HUES48 (cell line): ENCODE measurements at regions not wholly inside any gene's neighbourhood (a gene's known extent, or its start where the extent isn't known, plus 50 kb on each side); places are given as distances from the start of the nearest gene placed in this dataset.
"Not testable (repeated sequence)": the region's sequence is repeated elsewhere in the genome, so short reads cannot be mapped to it uniquely, and the experiment has no call there.

ENCODE experiments used
- H3K27ac ChIP-seq: one replicate; pipeline ENCODE4 v1.7.0; 2013; ENCODE audit warnings: low read depth, low read length, inconsistent platforms
- H3K27me3 ChIP-seq: 2 replicates; pipeline ENCODE4 v1.6.1; 2013; ENCODE audit warnings: mild to moderate bottlenecking, low read length; ENCODE audit not compliant: control insufficient read depth, insufficient read depth
- H3K36me3 ChIP-seq: 2 replicates; pipeline ENCODE4 v1.6.1; 2013; ENCODE audit warnings: low read length; ENCODE audit not compliant: control insufficient read depth, insufficient read depth
- H3K4me1 ChIP-seq: 2 replicates; pipeline ENCODE4 v1.6.1; 2013; ENCODE audit warnings: mild to moderate bottlenecking, low read length; ENCODE audit not compliant: control insufficient read depth, insufficient read depth
- H3K4me3 ChIP-seq: 2 replicates; pipeline ENCODE4 v1.5.1; 2013; ENCODE audit warnings: mild to moderate bottlenecking, low read depth, low read length
- H3K9ac ChIP-seq: 2 replicates; pipeline ENCODE4 v1.6.1; 2013; ENCODE audit warnings: mild to moderate bottlenecking, low read depth, low read length, moderate library complexity
- H3K9me3 ChIP-seq: 2 replicates; pipeline ENCODE4 v1.6.1; 2013; ENCODE audit warnings: low read length; ENCODE audit not compliant: control insufficient read depth, insufficient read depth

DNA sequence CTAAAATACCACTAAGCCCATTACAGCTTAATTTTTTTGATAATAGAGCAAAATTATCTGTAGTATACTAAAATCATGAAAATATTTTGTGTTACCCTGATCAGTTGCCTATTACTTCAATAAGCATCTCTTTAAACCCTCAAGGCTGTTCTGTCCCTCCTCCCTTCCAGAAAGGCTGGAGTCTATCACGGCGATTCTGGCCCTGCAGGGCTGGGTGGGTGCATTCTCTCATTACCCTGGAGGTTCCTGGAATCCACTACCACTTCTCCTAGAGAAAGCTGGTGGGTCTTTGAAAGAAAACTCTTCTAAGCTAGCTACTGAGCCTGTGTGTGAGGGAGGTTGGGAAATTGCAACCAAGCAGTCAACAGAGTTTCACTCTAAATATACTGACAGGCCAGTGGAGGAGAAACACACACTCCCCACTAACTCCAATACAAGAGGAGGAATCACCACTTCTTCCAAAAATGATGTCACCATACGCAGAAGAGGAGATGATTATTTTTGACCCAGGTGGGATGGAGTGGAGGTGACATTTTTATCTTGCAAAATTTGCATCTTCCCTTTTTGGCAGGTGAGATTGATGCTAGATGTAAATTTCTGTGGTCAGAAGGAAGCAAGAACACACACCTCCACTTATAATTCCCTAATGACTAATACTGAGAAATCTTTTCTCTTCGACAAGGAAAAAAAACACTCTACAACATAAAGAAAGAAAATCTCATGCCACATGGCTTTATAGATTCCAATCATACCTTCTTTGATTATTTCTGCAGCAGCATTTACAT lies 182.3 kb upstream of the PHACTR1 start:
- H3K4me1 ChIP-seq, result no peaks in the 10 kb centered on the region
- H3K9me3 ChIP-seq, result no peaks in the 10 kb centered on the region
- H3K27me3 ChIP-seq, result no peaks in the 10 kb centered on the region
- no peak overlapping the region for H3K9ac ChIP-seq
- no peak overlapping the region for H3K4me3 ChIP-seq
- H3K27ac ChIP-seq, result no peak overlapping the region
- no peaks in the 10 kb centered on the region for H3K36me3 ChIP-seq

DNA sequence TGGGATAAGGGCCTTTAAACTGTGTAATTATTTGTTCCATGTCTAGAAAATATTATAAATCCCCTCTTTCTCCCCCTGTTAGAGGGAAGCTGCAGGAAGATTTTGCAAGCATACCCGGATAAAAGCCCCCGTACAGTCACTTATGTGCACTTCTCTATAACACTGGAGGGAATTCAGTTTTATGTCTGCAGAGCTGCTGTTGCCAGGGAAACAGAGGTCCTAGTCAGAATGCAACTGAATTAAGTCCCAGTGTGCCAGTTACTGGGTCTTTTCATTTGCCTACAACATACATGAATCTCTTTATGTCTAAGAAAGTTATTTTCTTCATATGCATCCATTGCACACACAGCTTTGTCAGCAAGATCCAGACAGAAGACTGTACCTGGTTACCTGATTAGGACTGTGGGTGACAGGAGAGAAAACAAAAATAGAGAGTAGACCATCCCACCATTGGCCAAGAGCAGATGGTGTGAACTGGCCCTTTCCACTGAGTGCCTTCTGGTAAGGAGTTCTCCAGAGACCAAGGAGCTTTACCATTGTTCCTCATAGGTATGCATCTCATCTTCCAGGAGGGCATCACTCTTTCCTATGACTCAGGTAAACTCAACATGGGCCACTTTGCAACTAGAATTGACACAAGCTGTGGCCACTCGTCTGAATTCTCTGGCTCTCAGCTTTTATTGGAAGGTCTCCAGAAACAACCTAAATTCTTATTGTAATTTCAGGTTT lies 180.8 kb upstream of the PHACTR1 start:
- H3K36me3 ChIP-seq, result no peaks in the 10 kb centered on the region
- no peak overlapping the region for H3K27ac ChIP-seq
- no peaks in the 10 kb centered on the region for H3K4me1 ChIP-seq
- H3K4me3 ChIP-seq, result no peak overlapping the region
- no peaks in the 10 kb centered on the region for H3K9me3 ChIP-seq
- no peaks in the 10 kb centered on the region for H3K27me3 ChIP-seq
- no peak overlapping the region for H3K9ac ChIP-seq

DNA sequence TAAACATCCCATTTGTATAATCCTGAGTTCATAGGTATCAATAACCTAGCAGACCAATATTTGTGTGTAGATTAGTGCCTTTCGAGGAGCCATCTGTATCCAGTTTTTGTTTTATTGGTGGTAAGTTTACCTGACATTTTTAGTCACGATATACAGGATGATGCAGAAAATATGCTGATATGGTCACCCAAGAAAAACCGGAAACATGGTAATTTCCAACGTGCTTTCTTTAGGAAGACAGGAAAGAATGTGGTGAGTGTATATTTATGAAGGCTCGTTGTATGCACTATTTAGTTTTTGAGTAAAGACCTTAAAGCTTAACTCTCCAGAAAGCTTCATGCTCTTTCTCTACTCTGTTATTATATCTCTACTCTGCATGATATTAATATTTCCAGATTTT lies 180.2 kb upstream of the PHACTR1 start:
- no peak overlapping the region for H3K4me3 ChIP-seq

DNA sequence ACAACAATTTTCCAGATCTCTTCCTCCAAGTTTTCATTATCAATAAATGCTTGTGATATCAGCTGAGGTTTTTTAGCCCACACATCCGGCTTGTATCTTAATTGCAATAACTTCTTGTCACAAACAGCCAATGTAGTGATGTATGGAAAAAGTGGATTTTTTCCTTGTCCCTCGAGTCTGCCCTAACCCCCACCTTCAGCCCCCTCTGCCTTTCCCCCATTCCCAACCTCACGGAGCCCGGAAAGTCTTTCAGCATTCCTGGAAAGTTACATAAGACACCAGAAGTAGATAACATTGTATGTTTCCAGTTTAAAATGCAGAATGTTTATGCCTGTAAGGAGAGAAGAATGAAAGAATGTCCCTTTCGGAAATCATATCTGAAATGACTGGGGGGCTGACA lies 179.2 kb upstream of the PHACTR1 start:
- Histone ChIP-seq H3K9ac (no peak overlapping the region), H3K4me3 (no peak overlapping the region), H3K27ac (no peak overlapping the region), H3K36me3 (no peaks in the 10 kb centered on the region), H3K27me3 (no peaks in the 10 kb centered on the region), H3K4me1 (no peaks in the 10 kb centered on the region), H3K9me3 (no peaks in the 10 kb centered on the region)

More for the DNA sequence above, 180.2 kb upstream of the PHACTR1 start:
- H3K27ac ChIP-seq, result no peak overlapping the region
- no peaks in the 10 kb centered on the region for H3K27me3 ChIP-seq
- no peaks in the 10 kb centered on the region for H3K9me3 ChIP-seq
- H3K9ac ChIP-seq, result no peak overlapping the region
- H3K36me3 ChIP-seq, result no peaks in the 10 kb centered on the region
- H3K4me1 ChIP-seq, result no peaks in the 10 kb centered on the region

DNA sequence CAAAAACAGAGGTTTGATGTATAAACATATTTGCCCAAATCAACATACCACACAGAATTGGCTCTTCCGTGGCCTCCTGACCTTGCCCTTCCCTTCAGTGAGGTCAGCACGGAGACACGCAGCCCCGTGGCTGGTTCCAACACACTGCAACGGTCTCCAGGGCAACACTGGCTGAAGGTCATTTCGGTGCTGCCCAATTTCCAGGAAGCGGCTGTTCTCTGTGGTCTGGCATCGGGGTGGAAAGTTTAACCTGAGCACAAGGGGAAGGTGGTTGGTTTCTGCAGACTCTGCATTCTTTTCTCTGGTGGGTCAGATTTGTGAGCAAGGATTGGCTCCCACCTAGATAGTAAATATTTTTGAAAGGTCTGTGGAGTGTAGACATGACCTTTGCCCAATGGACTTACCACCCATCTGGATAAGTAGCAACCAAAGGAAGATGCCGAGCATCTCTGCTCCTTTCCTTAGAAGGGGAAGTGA lies 177.6 kb upstream of the PHACTR1 start:
- Histone ChIP-seq H3K4me1 (no peaks in the 10 kb centered on the region), H3K4me3 (no peak overlapping the region), H3K36me3 (no peaks in the 10 kb centered on the region), H3K9ac (no peak overlapping the region), H3K27ac (no peak overlapping the region), H3K27me3 (no peaks in the 10 kb centered on the region), H3K9me3 (no peaks in the 10 kb centered on the region)

DNA sequence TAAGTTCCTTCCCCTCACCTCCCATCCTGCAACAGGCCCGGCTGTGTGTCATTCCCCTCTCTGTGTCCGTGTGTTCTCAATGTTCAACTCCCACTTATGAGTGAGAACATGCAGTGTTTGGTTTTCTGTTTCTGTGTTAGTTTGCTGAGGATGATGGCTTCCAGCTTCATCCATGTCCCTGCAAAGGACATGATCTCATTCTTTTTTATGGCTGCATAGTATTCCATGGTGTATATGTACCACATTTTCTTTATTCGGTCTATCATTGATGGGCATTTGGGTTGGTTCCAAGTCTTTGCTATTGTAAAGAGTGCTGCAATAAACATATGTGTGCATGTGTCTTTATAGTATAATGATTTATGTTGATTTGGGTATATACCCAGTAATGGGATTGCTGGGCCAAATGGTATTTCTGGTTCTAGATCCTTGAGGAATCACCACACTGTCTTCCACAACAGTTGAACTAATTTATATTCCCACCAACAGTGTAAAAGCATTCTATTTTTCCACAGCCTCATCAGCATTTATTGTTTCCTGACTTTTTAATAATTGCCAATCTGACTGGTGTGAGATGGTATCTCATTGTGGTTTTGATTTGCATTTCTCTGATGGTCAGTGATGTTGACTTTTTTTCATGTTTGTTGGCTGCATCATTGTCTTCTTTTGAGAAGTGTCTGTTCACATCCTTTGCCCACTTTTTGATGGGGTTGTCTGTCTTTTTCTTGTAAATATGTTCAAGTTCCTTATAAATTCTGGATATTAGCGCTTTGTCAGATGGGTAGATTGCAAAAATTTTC lies 174.1 kb upstream of the PHACTR1 start:
- not testable (repeated sequence) for H3K4me1 ChIP-seq, H3K27ac ChIP-seq, H3K4me3 ChIP-seq, H3K9me3 ChIP-seq, H3K36me3 ChIP-seq, H3K27me3 ChIP-seq, H3K9ac ChIP-seq

DNA sequence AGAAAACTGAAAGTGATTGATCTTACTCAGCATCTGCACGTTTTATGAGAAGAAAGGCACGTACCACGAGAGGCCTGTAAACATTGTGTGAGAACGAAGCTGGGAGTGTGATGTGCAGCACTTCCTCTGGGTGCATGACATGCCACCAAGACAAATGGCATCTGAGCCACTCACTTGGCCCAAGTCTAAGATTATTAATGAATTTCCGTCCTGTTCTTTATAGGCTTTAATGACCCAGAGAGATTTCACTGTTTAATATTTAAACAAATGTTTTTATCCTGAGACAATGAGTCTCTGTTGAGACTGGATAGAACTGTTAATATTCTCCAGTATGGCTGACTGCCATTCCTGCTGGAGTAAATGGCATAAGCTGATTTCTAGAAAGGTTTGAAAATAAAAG lies 172.6 kb upstream of the PHACTR1 start:
- H3K9me3 ChIP-seq, result peaks cover 7% of the 10 kb centered on the region; the same call in 1 of the 2 replicates
- no peaks in the 10 kb centered on the region for H3K4me1 ChIP-seq
- no peak overlapping the region for H3K27ac ChIP-seq
- H3K9ac ChIP-seq, result no peak overlapping the region
- H3K36me3 ChIP-seq, result no peaks in the 10 kb centered on the region
- H3K27me3 ChIP-seq, result no peaks in the 10 kb centered on the region
- H3K4me3 ChIP-seq, result no peak overlapping the region

DNA sequence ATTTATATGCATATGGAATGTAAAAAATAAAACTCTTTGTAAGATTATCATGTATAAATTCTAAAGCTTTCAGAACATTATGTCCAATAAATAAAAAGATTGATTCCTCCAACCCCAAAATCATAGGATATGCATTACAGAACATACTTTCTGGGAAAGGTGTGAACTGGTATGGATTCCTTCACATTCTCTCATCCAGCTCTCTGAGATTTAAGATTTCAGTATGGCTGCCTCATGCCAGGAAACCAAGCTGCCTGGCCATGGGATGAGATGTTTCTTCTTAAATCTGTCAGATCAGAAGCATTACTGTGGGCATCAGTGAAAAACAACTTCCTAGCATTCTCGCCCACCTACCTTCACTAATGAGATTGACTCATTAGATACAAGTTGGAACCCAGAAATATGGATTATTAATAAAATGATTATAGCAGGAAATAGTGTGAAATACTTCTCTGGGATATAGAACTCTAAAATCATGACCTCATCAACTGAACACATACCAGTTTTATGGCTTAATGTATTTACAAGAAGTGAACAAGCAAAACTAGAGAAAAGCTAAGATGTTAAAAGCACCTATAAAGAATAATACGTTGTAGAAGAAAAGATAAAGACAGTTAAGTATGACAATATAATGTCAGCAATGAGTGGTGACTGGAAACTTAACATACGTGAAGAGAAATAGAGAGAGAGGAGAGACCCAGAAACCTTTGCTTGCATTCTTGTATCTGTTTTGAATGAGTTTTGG lies 171.6 kb upstream of the PHACTR1 start:
- no peaks in the 10 kb centered on the region for H3K36me3 ChIP-seq
- H3K4me3 ChIP-seq, result no peak overlapping the region
- no peak overlapping the region for H3K9ac ChIP-seq
- peaks cover 9% of the 10 kb centered on the region; the same call in 1 of the 2 replicates for H3K9me3 ChIP-seq
- no peaks in the 10 kb centered on the region for H3K27me3 ChIP-seq
- H3K4me1 ChIP-seq, result no peaks in the 10 kb centered on the region
- H3K27ac ChIP-seq, result no peak overlapping the region

DNA sequence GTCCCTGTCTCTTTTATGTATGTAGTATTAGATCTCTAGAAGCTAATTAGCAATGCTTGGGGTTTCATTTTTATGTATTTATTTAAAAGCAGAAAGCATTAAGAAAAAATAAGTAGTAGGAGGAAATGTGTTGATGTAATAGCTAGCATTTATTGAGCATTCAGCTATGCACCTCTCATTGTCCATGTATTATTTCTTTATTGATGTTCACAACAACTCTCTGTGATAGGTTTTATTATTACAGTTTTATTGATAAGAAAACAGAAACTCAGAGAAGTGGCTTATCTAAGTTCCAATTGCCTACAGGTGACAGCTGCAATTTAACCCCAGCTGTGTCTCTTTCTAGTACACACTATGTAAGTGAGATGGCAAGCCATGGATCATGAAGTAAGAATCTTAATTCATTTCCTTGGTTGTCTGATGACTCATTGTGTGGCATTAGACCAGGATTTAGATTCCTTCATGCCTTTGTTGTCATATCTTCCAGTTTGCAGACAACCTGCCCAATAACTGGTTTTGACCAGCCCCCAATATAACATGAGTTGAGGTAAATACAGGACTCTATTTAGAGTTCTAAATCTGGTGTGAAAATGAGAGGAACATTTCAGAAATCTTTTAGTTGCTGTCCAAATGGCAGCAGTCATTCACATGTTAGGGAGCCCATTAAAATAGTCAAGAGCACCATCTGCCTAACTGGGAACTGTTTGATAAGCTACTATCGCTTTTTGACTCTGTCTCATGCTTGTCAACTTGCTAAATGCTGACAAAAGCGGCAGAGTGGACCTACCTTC lies 170.8 kb upstream of the PHACTR1 start:
- H3K4me3 ChIP-seq, result no peak overlapping the region
- no peaks in the 10 kb centered on the region for H3K27me3 ChIP-seq
- H3K9ac ChIP-seq, result no peak overlapping the region
- H3K36me3 ChIP-seq, result no peaks in the 10 kb centered on the region
- H3K27ac ChIP-seq, result no peak overlapping the region
- no peaks in the 10 kb centered on the region for H3K4me1 ChIP-seq
- peaks cover 9% of the 10 kb centered on the region; the same call in 1 of the 2 replicates for H3K9me3 ChIP-seq
